Epithelial cell of esophagus (primary cell): ENCODE measurements at regions not wholly inside any gene's neighbourhood (a gene's known extent, or its start where the extent isn't known, plus 50 kb on each side); places are given as distances from the start of the nearest gene placed in this dataset.

Experiments
- DNase-seq: peaks from one replicate; pipeline ENCODE4 v3.0.0; 2010; ENCODE audit warnings: low read depth
- H3K4me3 ChIP-seq: 2 replicates; pipeline ENCODE4 v1.5.1; 2011; ENCODE audit warnings: mild to moderate bottlenecking, low read length, control low read depth
- CTCF ChIP-seq: IDR thresholded peaks from 2 replicates; pipeline ENCODE4 v1.5.1; 2011; ENCODE audit warnings: low read depth, mild to moderate bottlenecking, low read length, control low read depth, inconsistent platforms; ENCODE audit not compliant: insufficient read depth; ENCODE audit errors: missing control alignments

DNA sequence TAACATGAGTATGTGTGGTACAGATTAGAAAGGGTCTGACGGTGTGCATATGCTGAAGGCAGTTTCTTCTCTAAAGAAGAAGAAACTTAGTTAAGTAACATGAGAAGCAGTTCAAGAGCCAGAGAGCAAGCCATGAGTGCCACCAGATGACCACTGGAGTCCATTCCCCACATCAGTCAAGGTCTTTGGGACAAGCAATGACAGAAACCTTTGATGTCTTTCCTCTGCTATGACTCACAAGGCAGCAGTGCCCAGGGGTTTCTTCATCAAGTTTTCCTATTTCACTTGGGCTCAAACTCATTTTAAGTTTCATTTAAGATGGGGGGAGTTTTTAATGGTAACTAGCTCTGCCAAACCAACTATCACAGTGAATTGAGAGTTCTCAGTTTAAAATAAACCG, 303.8 kb upstream of the TBX18 start:
- no peak overlapping the region for H3K4me3 ChIP-seq
- TF ChIP-seq CTCF, result no peak
- no peak for DNase-seq

GRCh38 chr6:85066266-85066665, 301.9 kb upstream of the TBX18 start:
- no peak for TF ChIP-seq CTCF

DNA sequence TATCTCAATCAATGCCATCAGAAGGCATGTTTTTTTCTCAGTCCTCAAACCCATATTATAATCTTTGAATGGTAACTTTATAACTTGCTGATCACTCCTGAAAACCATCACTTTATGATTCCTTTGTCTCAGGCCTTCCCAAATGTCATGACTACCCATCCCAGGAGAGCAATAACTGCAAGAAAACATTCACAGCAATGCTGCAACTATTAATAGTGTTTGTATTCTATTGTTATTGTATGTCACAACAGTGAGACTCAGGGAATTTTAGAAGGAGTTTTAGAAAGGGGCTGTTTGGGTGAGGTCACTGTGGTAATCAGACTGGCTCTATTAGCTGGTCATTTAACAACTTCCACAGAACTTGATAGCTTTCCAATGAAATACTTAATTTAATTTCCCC, 301.4 kb upstream of the TBX18 start:
- H3K4me3 ChIP-seq, result no peak overlapping the region
- no peak for TF ChIP-seq CTCF
- no peak for DNase-seq

More at GRCh38 chr6:85066266-85066665, 301.9 kb upstream of the TBX18 start:
- DNase-seq, result no peak
- no peak overlapping the region for H3K4me3 ChIP-seq

DNA sequence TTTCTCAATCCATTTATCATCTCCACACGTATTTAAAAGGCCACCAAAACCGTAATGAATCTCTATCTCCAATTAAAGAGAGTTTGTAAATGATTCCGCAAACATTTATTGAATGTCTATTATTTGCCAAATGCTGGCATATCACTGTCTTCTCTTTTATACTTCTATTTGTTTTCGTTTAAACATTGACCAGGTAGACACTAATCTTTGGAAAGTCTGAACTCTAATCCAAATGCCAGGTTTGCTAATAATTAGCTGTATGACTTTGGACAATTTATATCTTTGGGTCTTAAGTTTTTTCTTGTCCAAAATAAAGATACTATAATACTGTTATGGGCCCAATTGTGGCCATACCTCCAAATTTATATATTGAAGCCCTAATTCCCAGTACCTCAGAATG, 299.2 kb upstream of the TBX18 start:
- H3K4me3 ChIP-seq, result no peak overlapping the region
- no peak for TF ChIP-seq CTCF
- DNase-seq, result no peak

- no peak for TF ChIP-seq CTCF
- H3K4me3 ChIP-seq, result no peak overlapping the region
- no peak for DNase-seq
Measured at GRCh38 chr6:85062884-85063283, 298.5 kb upstream of the TBX18 start.

DNA sequence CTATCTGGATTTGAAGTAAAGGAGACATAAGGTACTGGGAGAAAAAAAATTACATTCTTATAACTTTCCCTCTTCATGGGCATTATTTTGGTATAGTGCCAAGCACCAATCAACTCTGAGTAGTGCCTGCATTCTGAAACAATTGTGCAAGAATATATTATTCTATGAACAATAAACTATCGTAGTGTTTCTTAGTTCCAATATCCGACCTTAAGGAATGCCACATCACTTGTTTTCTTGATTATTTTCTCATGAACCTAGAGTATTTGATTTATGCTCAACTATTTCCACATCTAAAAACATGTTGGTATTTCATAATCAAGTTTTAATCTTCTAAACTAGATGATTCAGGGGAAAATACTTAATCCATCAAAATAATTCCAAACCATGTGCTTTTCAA, 294.4 kb upstream of the TBX18 start:
- DNase-seq, result no peak
- TF ChIP-seq CTCF, result no peak

DNA sequence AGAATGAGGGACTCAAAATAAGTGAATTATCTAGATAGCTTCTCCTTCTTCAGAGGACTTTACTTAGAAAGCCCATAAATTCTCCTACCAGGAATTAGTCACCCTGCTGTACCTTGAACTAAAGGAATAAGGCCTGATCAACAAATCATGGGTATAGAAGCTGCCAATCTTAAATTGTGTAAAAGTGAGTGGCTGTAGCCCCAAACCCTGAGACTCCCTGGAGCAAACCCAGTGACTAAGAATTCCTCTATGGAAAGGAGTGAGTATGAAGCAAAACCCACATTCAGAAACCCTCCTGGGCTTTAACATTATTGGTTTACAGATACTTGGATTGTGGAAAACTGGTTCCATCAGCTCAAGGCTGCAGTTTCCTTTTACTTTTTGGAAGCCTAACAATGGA, 285.8 kb upstream of the TBX18 start:
- DNase-seq, result no peak
- no peak for TF ChIP-seq CTCF

More for the DNA sequence above, 294.4 kb upstream of the TBX18 start:
- no peak overlapping the region for H3K4me3 ChIP-seq

More for the DNA sequence above, 285.8 kb upstream of the TBX18 start:
- H3K4me3 ChIP-seq, result no peak overlapping the region
